ENCODE measurements at regions not wholly inside any gene's neighbourhood (a gene's known extent, or its start where the extent isn't known, plus 50 kb on each side); places are given as distances from the start of the nearest gene placed in this dataset.

GRCh38 chr15:96020797-96021196, 309.7 kb upstream of the NR2F2 start:
- TF ChIP-seq ASH2L (IDR thresholded peaks at IDR 0.05; ENCODE audit: low read length) = no peak
- no peak for TF ChIP-seq POLR2A (IDR thresholded peaks at IDR 0.05; ENCODE audit: control extremely low read depth in 1 of 2, low read depth in 2 of 2, low read length in 2 of 2)
- no peak for TF ChIP-seq EP300 (IDR thresholded peaks at IDR 0.05; ENCODE audit: borderline replicate concordance in 1 of 2, low read depth in 2 of 2, low read length in 2 of 2)
- no peak for TF ChIP-seq TEAD4 (IDR thresholded peaks at IDR 0.05; ENCODE audit: low read depth, low read length)
- no peak for TF ChIP-seq RAD21 (IDR thresholded peaks at IDR 0.05 in 1 of 2, conservative IDR thresholded peaks at IDR 0.05 in 1 of 2; ENCODE audit: low read depth in 2 of 2, low read length in 2 of 2)
- TF ChIP-seq, protein P1, sequence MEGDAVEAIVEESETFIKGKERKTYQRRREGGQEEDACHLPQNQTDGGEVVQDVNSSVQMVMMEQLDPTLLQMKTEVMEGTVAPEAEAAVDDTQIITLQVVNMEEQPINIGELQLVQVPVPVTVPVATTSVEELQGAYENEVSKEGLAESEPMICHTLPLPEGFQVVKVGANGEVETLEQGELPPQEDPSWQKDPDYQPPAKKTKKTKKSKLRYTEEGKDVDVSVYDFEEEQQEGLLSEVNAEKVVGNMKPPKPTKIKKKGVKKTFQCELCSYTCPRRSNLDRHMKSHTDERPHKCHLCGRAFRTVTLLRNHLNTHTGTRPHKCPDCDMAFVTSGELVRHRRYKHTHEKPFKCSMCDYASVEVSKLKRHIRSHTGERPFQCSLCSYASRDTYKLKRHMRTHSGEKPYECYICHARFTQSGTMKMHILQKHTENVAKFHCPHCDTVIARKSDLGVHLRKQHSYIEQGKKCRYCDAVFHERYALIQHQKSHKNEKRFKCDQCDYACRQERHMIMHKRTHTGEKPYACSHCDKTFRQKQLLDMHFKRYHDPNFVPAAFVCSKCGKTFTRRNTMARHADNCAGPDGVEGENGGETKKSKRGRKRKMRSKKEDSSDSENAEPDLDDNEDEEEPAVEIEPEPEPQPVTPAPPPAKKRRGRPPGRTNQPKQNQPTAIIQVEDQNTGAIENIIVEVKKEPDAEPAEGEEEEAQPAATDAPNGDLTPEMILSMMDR (IDR thresholded peaks at IDR 0.05; ENCODE audit: control extremely low read depth in 1 of 3, insufficient read depth in 1 of 3, low read depth in 1 of 3, low read length in 3 of 3) = no peak
- TF ChIP-seq EZH2 (IDR thresholded peaks at IDR 0.05; ENCODE audit: low read depth, low read length, severe bottlenecking) = no peak
- TF ChIP-seq, protein P2, sequence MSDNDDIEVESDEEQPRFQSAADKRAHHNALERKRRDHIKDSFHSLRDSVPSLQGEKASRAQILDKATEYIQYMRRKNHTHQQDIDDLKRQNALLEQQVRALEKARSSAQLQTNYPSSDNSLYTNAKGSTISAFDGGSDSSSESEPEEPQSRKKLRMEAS (IDR thresholded peaks at IDR 0.05) = no peak
- TF ChIP-seq JUND (IDR thresholded peaks at IDR 0.05; ENCODE audit: low read length) = no peak
- no peak for TF ChIP-seq SP1 (IDR thresholded peaks at IDR 0.05; ENCODE audit: low read depth, low read length)
- no peak for TF ChIP-seq HDAC2 (IDR thresholded peaks at IDR 0.05; ENCODE audit: borderline replicate concordance in 1 of 2, low read depth in 2 of 2, low read length in 2 of 2)

Data from H1 (cell line).